Endothelial cell of umbilical vein (primary cell): ENCODE measurements at regions not wholly inside any gene's neighbourhood (a gene's known extent, or its start where the extent isn't known, plus 50 kb on each side); places are given as distances from the start of the nearest gene placed in this dataset.

Experiments
- BruUV-seq: library from RNA; stranded (reverse); fragments of 400-500 nt; replicated peaks from 2 replicates; lab custom pipeline; 2021; lab: Mats Ljungman, UMichigan
- CTCF ChIA-PET: fragments of 300-600, 350-600 bp; sonication (Branson Sonifier 250); formaldehyde crosslinking; loops from one replicate; lab custom pipeline; 2021; ENCODE audit warnings: antibody characterized with exemption, inconsistent platforms; lab: Charles Lee
- POLR2A ChIA-PET: fragments of 300-600, 350-600 bp; sonication (Branson Sonifier 250); formaldehyde crosslinking; loops from one replicate; lab custom pipeline; 2021; ENCODE audit warnings: antibody characterized with exemption, inconsistent platforms; lab: Charles Lee
- DNase-seq: peaks from one replicate; pipeline ENCODE4 v3.0.0-alpha.2; 2011; ENCODE audit warnings: low read depth, low spot score
- FAIRE-seq: peaks from 2 replicates; lab custom pipeline; 2011; peaks lifted over from hg19 to GRCh38; lab: Jason Lieb, UNC
- H2AFZ ChIP-seq: 2 replicates; pipeline ENCODE4 v1.6.0; 2012; ENCODE audit warnings: low read depth, low read length, control low read depth, inconsistent platforms
- H3K27ac ChIP-seq: 2 replicates; pipeline ENCODE4 v1.5.1; 2011; ENCODE audit warnings: low read depth, mild to moderate bottlenecking, control low read depth, low read length, moderate library complexity; ENCODE audit not compliant: insufficient read depth
- H3K27me3 ChIP-seq, 2 experiments: 2 replicates each; pipeline versions ENCODE4 v1.6.0 to v1.6.1; 2011; ENCODE audit warnings: low read length in 2 of 2, mixed read lengths in 1 of 2; ENCODE audit not compliant: control insufficient read depth in 2 of 2, insufficient read depth in 2 of 2
- H3K36me3 ChIP-seq, 2 experiments: 2 replicates in 1 of 2; 3 replicates in 1 of 2; pipeline ENCODE4 v1.5.1; 2011; ENCODE audit warnings: low read length in 2 of 2, mild to moderate bottlenecking in 1 of 2, moderate library complexity in 1 of 2; ENCODE audit not compliant: control insufficient read depth in 2 of 2, insufficient read depth in 2 of 2; ENCODE audit errors: extremely low read depth in 1 of 2
- H3K4me1 ChIP-seq: 3 replicates; pipeline ENCODE4 v1.5.1; 2011; ENCODE audit warnings: mild to moderate bottlenecking, low read length; ENCODE audit not compliant: control insufficient read depth, insufficient read depth; ENCODE audit errors: extremely low read depth
- H3K4me2 ChIP-seq: 2 replicates; pipeline ENCODE4 v1.6.1; 2011; ENCODE audit warnings: low read length, control low read depth, mixed read lengths; ENCODE audit not compliant: insufficient read depth
- H3K4me3 ChIP-seq, 3 experiments: fragments of 200-600 bp in 1 of 3; sonication (generic), shearing (Covaris generic) in 1 of 3; replicated peaks in 1 of 3; 2 replicates each; pipeline ENCODE4 v1.5.1; 2011 to 2016; ENCODE audit warnings: control low read depth in 3 of 3, low read length in 3 of 3, mild to moderate bottlenecking in 2 of 3, inconsistent platforms in 1 of 3, low read depth in 1 of 3, moderate library complexity in 1 of 3; ENCODE audit not compliant: insufficient read depth in 1 of 3
- H3K79me2 ChIP-seq: 2 replicates; pipeline ENCODE4 v1.6.0; 2012; ENCODE audit warnings: low read length, inconsistent platforms; ENCODE audit not compliant: control insufficient read depth, insufficient read depth
- H3K9ac ChIP-seq: replicated peaks from 2 replicates; pipeline ENCODE3; 2011; ENCODE audit warnings: low read length, control low read depth; ENCODE audit not compliant: insufficient read depth; ENCODE audit errors: extremely low read depth
- H3K9me1 ChIP-seq: replicated peaks from 3 replicates; pipeline ENCODE4 v1.6.0; 2011; ENCODE audit warnings: mild to moderate bottlenecking, low read length; ENCODE audit not compliant: control insufficient read depth, insufficient read depth; ENCODE audit errors: extremely low read depth
- H3K9me3 ChIP-seq: replicated peaks from 2 replicates; pipeline ENCODE4 v1.5.1; 2012; ENCODE audit warnings: low read length, inconsistent platforms; ENCODE audit not compliant: control insufficient read depth, insufficient read depth
- H4K20me1 ChIP-seq: replicated peaks from 2 replicates; pipeline ENCODE3; 2011; ENCODE audit warnings: mild to moderate bottlenecking, low read length; ENCODE audit not compliant: control insufficient read depth, insufficient read depth; ENCODE audit errors: extremely low read depth
- CTCF ChIP-seq, 2 donors: IDR thresholded peaks; 1 replicate in 1 of 2; 2 replicates in 1 of 2; pipeline ENCODE4 v1.5.1; 2011; ENCODE audit warnings: low read length in 2 of 2, mild to moderate bottlenecking in 2 of 2, moderate library complexity in 2 of 2, control low read depth in 1 of 2, inconsistent platforms in 1 of 2, low read depth in 1 of 2; ENCODE audit not compliant: insufficient read depth in 1 of 2; ENCODE audit errors: extremely low read depth in 1 of 2
- EZH2 ChIP-seq: IDR thresholded peaks from 2 replicates; pipeline ENCODE4 v1.6.1; 2012; ENCODE audit warnings: borderline replicate concordance, low read depth, mild to moderate bottlenecking, moderate library complexity, low read length, inconsistent platforms; ENCODE audit not compliant: severe bottlenecking
- FOS ChIP-seq: IDR thresholded peaks from 2 replicates; pipeline ENCODE4 v1.6.1; 2011; ENCODE audit warnings: mild to moderate bottlenecking, low read length, moderate library complexity, borderline replicate concordance; ENCODE audit not compliant: insufficient read depth
- GATA2 ChIP-seq: IDR thresholded peaks from 2 replicates; pipeline ENCODE4 v1.7.0; 2011; ENCODE audit warnings: low read depth, mild to moderate bottlenecking, moderate library complexity, mixed read lengths, low read length; ENCODE audit not compliant: insufficient read length, insufficient read depth
- JUN ChIP-seq: IDR thresholded peaks from 2 replicates; pipeline ENCODE4 v1.6.1; 2011; ENCODE audit warnings: borderline replicate concordance, low read depth; ENCODE audit not compliant: insufficient read length, insufficient read depth
- MAX ChIP-seq: IDR thresholded peaks from 2 replicates; pipeline ENCODE4 v1.6.1; 2011; ENCODE audit not compliant: insufficient read depth, insufficient read length
- MYC ChIP-seq: IDR thresholded peaks from one replicate; pipeline ENCODE4 v1.6.1; 2011; ENCODE audit warnings: mild to moderate bottlenecking, low read depth, low read length
- POLR2A ChIP-seq: IDR thresholded peaks from 2 replicates; pipeline ENCODE4 v1.6.1; 2012; ENCODE audit warnings: low read depth, mild to moderate bottlenecking, control low read depth, low read length
- POLR2AphosphoS5 ChIP-seq: IDR thresholded peaks from 2 replicates; pipeline ENCODE4 v1.6.1; 2012; ENCODE audit warnings: low read depth, mild to moderate bottlenecking, control low read depth, low read length, moderate library complexity; ENCODE audit not compliant: insufficient read depth
- dilution Hi-C: fragments of 300-500 bp; cut with MboI; formaldehyde crosslinking; loops from one replicate; pipeline ENCODE4 v1.15.0; 2019; ENCODE audit warnings: low sequenced_read_pairs; ENCODE audit not compliant: extremely low pct_ligation_motif_present
- intact Hi-C: fragments of 100-400 bp; cut with micrococcal nuclease; formaldehyde crosslinking; loops from one replicate; pipeline ENCODE4 v1.10.0; 2022

GRCh38 chrX:77347572-77347971 is 99.6 kb upstream of the FGF16 start:
- dilution Hi-C loops (no loop called here), intact Hi-C loops (no loop called here)
- Histone ChIP-seq H3K9me3 (no peaks in the 10 kb centered on the region), H3K27ac (no peak overlapping the region), H3K9me1 (no peaks in the 10 kb centered on the region), H3K4me1 (no peaks in the 10 kb centered on the region), H3K4me2 (no peak overlapping the region), H3K79me2 (no peaks in the 10 kb centered on the region), H4K20me1 (no peaks in the 10 kb centered on the region), H2AFZ (no peak overlapping the region), H3K9ac (no peak overlapping the region), H3K36me3 (no peaks in the 10 kb centered on the region), H3K27me3 (no peaks in the 10 kb centered on the region), H3K4me3 (no peak overlapping the region)
- ChIA-PET CTCF (no interaction called here), POLR2A (no interaction called here)
- DNase-seq: no peak
- no peak for FAIRE-seq
- no TSS peak for BruUV-seq
- no peak for TF ChIP-seq MYC
- no peak for TF ChIP-seq MAX
- TF ChIP-seq JUN: no peak
- TF ChIP-seq POLR2A: no peak
- no peak for TF ChIP-seq GATA2
- TF ChIP-seq CTCF (IDR thresholded peaks at IDR 0.05; ENCODE audit: extremely low read depth in 1 of 2, insufficient read depth in 1 of 2, low read depth in 1 of 2, low read length in 2 of 2): no peak
- TF ChIP-seq POLR2AphosphoS5: no peak
- TF ChIP-seq FOS: no peak
- no peak for TF ChIP-seq EZH2
